ENCODE measurements at regions not wholly inside any gene's neighbourhood (a gene's known extent, or its start where the extent isn't known, plus 50 kb on each side); places are given as distances from the start of the nearest gene placed in this dataset.

- DNase-seq (ENCODE audit: low spot score in 2 of 2), result no peak
- intact Hi-C loops (cut with DNase I; ENCODE audit: low total_unique reads), result no loop called here
- TF ChIP-seq CTCF (IDR thresholded peaks at IDR 0.05), result no peak
- TF ChIP-seq POLR2A (IDR thresholded peaks at IDR 0.05), result no peak
Observed at GRCh38 chr12:25052196-25052913, 103.5 kb upstream of the BCAT1 start.

GRCh38 chr12:25051656-25052195 lies 102.8 kb upstream of the BCAT1 start:
- TF ChIP-seq CTCF (IDR thresholded peaks at IDR 0.05) (no peak), POLR2A (IDR thresholded peaks at IDR 0.05) (no peak)
- H3K4me3 ChIP-seq (ENCODE audit: low read depth, poor library complexity, severe bottlenecking), result no peak overlapping the region
- WGBS, 2 donors, result 63 to 72% methylated on average over 5 of the region's 5 CpGs
- DNase-seq (ENCODE audit: low spot score in 2 of 2), result no peak
- intact Hi-C loops (cut with DNase I; ENCODE audit: low total_unique reads), result no loop called here

More at GRCh38 chr12:25052196-25052913, 103.5 kb upstream of the BCAT1 start:
- H3K4me3 ChIP-seq (ENCODE audit: low read depth, poor library complexity, severe bottlenecking), result no peak overlapping the region
- 60 to 67% methylated on average over 11 of the region's 11 CpGs for WGBS, 2 donors

GRCh38 chr12:25051171-25051570 lies 102.3 kb upstream of the BCAT1 start:
- H3K4me3 ChIP-seq (ENCODE audit: low read depth, poor library complexity, severe bottlenecking), result no peak overlapping the region
- WGBS, 2 donors, result 50 to 59% methylated on average over 6 of the region's 6 CpGs
- intact Hi-C loops (cut with DNase I; ENCODE audit: low total_unique reads), result no loop called here
- no peak for TF ChIP-seq CTCF (IDR thresholded peaks at IDR 0.05)
- no peak for DNase-seq (ENCODE audit: low spot score in 2 of 2)

GRCh38 chr12:25045869-25046268 lies 97.0 kb upstream of the BCAT1 start:
- DNase-seq (ENCODE audit: low spot score in 2 of 2), result no peak
- no peak overlapping the region for H3K4me3 ChIP-seq (ENCODE audit: low read depth, poor library complexity, severe bottlenecking)
- intact Hi-C loops (cut with DNase I; ENCODE audit: low total_unique reads), result no loop called here
- TF ChIP-seq POLR2A (IDR thresholded peaks at IDR 0.05), result no peak
- no peak for TF ChIP-seq CTCF (IDR thresholded peaks at IDR 0.05)

GRCh38 chr12:25041006-25041741 lies 92.3 kb upstream of the BCAT1 start:
- H3K4me3 ChIP-seq (ENCODE audit: low read depth, poor library complexity, severe bottlenecking), result no peak overlapping the region
- intact Hi-C loops (cut with DNase I; ENCODE audit: low total_unique reads), result no loop called here
- TF ChIP-seq POLR2A (IDR thresholded peaks at IDR 0.05) (no peak), CTCF (IDR thresholded peaks at IDR 0.05) (no peak)
- no peak for DNase-seq (ENCODE audit: low spot score in 2 of 2)
- 58 to 63% methylated on average over 9 of the region's 9 CpGs for WGBS, 2 donors

Data from lower leg skin (tissue), 4 donors.